ENCODE measurements at regions not wholly inside any gene's neighbourhood (a gene's known extent, or its start where the extent isn't known, plus 50 kb on each side); places are given as distances from the start of the nearest gene placed in this dataset.

DNA sequence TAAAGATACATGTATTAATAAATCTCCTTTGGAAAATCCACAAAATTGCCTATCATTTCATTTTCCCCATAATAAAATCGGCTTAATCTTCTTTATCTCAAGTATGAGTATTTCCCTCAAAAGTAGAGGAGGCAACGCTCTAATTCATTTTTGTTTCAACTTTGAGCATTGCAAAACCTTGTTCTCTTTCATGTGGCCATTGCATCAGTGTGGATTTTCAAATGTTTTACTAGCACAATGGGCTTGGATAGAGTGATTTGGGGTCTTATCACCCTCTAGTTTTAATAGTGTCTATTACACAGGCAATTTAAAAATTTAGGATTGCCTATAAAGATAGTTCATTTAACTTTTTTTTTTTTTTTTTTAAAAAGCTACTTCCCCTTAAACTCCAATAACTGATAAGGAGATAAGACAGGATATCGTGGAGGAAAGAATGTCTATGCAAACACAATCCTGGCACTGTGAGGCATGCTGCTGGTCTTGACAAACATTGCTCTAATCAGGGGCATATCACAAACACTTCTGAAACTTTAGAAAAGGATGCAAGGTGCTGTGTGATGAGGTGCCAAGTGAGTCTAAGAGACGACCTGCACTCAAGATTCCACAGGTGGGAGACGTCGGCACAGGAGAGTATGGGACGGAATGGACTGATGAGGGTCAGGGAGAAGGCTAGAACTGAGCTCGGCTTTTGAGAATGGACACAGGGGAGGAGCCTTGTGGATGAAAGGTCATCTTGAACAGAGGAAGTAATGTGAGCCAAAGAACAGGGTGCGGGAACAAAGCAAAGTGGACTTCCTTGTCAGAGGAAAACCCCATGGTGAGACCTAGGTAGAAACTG is 199.7 kb downstream of the IRS2 start:
- no peak for TF ChIP-seq CTCF (IDR thresholded peaks at IDR 0.05; ENCODE audit: unreplicated experiment in 3 of 3)
- Mint-ChIP-seq H3K9me3 (no peaks in the 10 kb centered on the region), H3K4me1 (no peaks in the 10 kb centered on the region), H3K27me3 (ENCODE audit: low read depth) (no peaks in the 10 kb centered on the region), H3K36me3 (ENCODE audit: low read depth) (no peaks in the 10 kb centered on the region), H3K4me3 (no peak overlapping the region), H3K27ac (no peak overlapping the region)

DNA sequence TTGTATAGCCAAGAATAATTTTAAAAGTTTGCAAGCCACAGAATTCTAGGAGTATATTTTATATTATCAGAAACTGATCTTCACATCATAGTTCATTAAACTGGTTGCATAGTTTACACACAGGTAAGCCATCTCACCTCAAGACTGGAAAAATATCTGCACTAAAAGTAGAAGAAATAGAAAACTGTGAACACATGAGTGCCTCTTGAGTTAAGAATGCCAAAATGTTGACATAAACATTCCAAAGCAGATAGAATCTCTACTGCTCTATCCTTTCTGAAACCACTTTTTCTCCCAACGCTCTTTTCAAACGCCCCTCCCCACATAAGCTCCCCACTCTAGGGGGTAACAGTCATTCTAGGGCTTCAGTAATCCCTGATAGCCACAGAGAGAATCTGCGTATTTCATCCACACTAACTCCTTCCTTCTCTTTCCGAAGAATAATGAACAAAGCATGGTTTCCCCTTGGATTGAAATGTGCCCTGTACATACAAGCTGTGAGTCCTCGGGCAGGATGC is 201.5 kb downstream of the IRS2 start:
- no peaks in the 10 kb centered on the region for H3K9me3 Mint-ChIP-seq
- no peak overlapping the region for H3K27ac Mint-ChIP-seq
- H3K4me1 Mint-ChIP-seq, result no peaks in the 10 kb centered on the region
- H3K36me3 Mint-ChIP-seq (ENCODE audit: low read depth), result no peaks in the 10 kb centered on the region
- H3K4me3 Mint-ChIP-seq, result no peak overlapping the region
- no peaks in the 10 kb centered on the region for H3K27me3 Mint-ChIP-seq (ENCODE audit: low read depth)
- TF ChIP-seq CTCF (IDR thresholded peaks at IDR 0.05; ENCODE audit: unreplicated experiment in 3 of 3), result no peak

GRCh38 chr13:109577191-109577700 is 209.1 kb downstream of the IRS2 start:
- Mint-ChIP-seq H3K4me1 (no peaks in the 10 kb centered on the region), H3K27me3 (ENCODE audit: low read depth) (no peaks in the 10 kb centered on the region), H3K9me3 (no peaks in the 10 kb centered on the region), H3K27ac (no peak overlapping the region), H3K4me3 (no peak overlapping the region), H3K36me3 (ENCODE audit: low read depth) (no peaks in the 10 kb centered on the region)
- no peak for TF ChIP-seq CTCF (IDR thresholded peaks at IDR 0.05; ENCODE audit: unreplicated experiment in 3 of 3)

DNA sequence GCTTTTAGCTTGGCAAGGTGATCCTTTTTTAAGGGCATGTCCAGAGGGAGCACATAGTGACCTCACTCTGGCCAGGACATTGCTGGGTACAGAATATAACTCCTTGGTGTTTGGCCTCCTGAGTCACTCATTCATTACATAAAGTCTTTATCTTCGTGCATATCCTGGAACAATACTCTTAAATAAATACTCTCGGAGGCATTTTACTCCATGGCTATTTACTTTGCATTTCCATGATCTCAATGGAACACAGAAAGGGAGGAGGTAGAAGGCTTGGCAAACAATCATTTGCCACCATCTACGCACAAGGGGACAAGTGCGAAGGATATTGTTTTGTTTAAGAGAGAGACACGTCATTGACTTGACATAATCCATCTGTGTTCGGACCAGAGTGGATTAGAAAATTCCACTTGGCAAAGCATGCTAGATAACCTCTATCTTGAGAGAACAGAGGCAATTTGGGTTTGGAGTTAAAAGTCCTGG is 210.0 kb downstream of the IRS2 start:
- H3K36me3 Mint-ChIP-seq (ENCODE audit: low read depth), result no peaks in the 10 kb centered on the region
- H3K4me1 Mint-ChIP-seq, result no peaks in the 10 kb centered on the region
- H3K4me3 Mint-ChIP-seq, result no peak overlapping the region
- no peaks in the 10 kb centered on the region for H3K9me3 Mint-ChIP-seq
- no peak for TF ChIP-seq CTCF (IDR thresholded peaks at IDR 0.05; ENCODE audit: unreplicated experiment in 3 of 3)
- no peak overlapping the region for H3K27ac Mint-ChIP-seq
- no peaks in the 10 kb centered on the region for H3K27me3 Mint-ChIP-seq (ENCODE audit: low read depth)

- H3K9me3 Mint-ChIP-seq, result no peaks in the 10 kb centered on the region
- no peak overlapping the region for H3K27ac Mint-ChIP-seq
- no peak for TF ChIP-seq CTCF (IDR thresholded peaks at IDR 0.05; ENCODE audit: unreplicated experiment in 3 of 3)
- H3K4me3 Mint-ChIP-seq, result no peak overlapping the region
- H3K27me3 Mint-ChIP-seq (ENCODE audit: low read depth), result no peaks in the 10 kb centered on the region
- no peaks in the 10 kb centered on the region for H3K36me3 Mint-ChIP-seq (ENCODE audit: low read depth)
- H3K4me1 Mint-ChIP-seq, result no peaks in the 10 kb centered on the region
Observed at GRCh38 chr13:109575821-109576220, 210.6 kb downstream of the IRS2 start.
